GM21381 (cell line): ENCODE measurements at regions not wholly inside any gene's neighbourhood (a gene's known extent, or its start where the extent isn't known, plus 50 kb on each side); places are given as distances from the start of the nearest gene placed in this dataset.
"Not testable (repeated sequence)": the region's sequence is repeated elsewhere in the genome, so short reads cannot be mapped to it uniquely, and the experiment has no call there.

Source experiments
- ATAC-seq: cut with Tn5 transposase; IDR thresholded peaks from one replicate; pipeline ENCODE4 v1.9.1; 2021; ENCODE audit warnings: mild to moderate bottlenecking, moderate library complexity; ENCODE audit not compliant: unreplicated experiment

- no peak for ATAC-seq
Observed at GRCh38 chr2:234166531-234166930, 116.0 kb downstream of the SPP2 start.

DNA sequence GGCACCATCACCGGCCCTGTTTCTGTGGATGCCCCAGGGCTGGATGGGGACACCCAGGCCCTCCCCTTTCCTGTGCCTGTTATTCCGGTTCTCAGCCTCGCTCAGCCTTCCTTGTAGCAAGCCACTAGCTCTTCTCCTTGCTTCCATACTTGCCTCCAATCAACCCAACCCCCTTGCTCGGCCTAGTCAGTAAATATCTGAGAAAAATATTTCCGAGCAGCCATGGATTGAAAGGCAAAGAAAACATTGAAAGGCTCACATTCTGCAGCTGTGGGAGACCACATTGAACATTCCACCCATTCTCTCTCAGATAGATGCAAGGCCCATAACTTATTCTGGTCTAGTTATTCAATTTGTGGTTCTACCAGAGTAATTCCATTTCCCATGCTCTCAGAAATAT lies 114.9 kb downstream of the SPP2 start:
- ATAC-seq = no peak

- peak; percentile 75 for ATAC-seq
Observed at GRCh38 chr2:234164493-234165413, 114.3 kb downstream of the SPP2 start.

DNA sequence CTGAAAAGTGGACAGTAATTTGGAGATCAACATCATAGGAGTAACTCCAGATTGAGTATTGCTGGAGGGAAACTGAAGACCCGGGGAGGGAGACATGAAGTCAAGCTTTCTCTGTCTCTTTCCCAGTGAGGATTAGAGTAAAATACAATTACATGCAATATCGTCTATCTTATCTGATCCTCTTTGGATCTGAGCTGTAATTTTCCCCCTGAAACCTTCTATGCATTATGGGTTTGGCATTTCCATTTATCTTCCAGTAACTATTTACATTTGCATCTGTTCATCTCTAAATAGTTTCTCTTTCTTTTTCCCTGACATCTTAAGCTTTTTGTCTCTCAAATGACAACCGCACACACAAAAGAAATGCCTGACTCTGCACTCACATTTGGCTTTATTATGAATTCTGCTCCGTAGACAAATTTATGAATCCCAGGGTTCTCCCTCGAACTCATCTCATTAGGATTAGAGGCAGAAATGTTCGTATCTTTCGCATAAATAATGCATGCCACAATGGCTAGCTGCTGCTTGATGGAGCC lies 113.1 kb downstream of the SPP2 start:
- no peak for ATAC-seq

GRCh38 chr2:234162861-234163260 lies 112.4 kb downstream of the SPP2 start:
- ATAC-seq = no peak

GRCh38 chr2:234161932-234162331 lies 111.4 kb downstream of the SPP2 start:
- no peak for ATAC-seq

GRCh38 chr2:234158812-234159211 lies 108.3 kb downstream of the SPP2 start:
- ATAC-seq = no peak

GRCh38 chr2:234157817-234158588 lies 107.5 kb downstream of the SPP2 start:
- no peak for ATAC-seq

- ATAC-seq = no peak
Observed at GRCh38 chr2:234156326-234156725, 105.8 kb downstream of the SPP2 start.

- not testable (repeated sequence) for ATAC-seq
Observed at GRCh38 chr2:234152835-234153234, 102.3 kb downstream of the SPP2 start.

- no peak for ATAC-seq
Observed at GRCh38 chr2:234147335-234147861, 96.9 kb downstream of the SPP2 start.

DNA sequence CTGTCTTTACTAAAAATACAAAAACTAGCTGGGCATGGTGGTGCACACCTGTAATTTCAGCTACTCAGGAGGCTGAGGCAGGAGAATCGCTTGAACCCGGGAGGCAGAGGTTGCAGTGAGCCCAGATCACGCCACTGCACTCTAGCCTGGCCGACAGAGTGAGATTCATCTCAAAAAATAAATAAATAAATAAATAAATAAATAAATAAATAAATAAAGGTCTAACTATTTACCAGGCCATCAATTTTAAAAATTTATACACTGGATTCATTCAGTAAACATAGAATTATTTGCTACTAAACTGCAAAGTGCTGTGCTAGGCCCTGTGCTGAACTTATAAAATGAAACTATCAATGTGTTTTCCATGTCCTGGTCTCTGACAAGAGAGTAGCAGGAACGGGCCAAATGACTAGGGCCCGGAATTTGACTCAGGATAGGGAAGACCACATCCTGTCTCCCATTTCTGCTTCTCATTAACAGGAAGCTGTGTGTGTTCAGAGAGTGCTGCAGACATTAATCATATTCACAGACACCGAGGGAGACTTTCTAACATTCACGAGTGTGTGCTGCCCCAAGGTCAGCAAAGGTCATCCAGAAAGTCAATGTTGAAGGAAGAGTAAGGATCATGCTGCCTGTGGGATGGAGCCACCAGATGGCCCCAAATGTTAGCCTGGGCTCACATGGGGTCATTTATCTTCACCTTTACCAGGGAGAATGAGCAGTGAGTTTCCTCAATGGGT lies 95.8 kb downstream of the SPP2 start:
- no peak for ATAC-seq

- no peak for ATAC-seq
Observed at GRCh38 chr2:234145511-234145910, 95.0 kb downstream of the SPP2 start.

- ATAC-seq = no peak
Observed at GRCh38 chr2:234145057-234145456, 94.6 kb downstream of the SPP2 start.

GRCh38 chr2:234143896-234144295 lies 93.4 kb downstream of the SPP2 start:
- ATAC-seq = no peak

DNA sequence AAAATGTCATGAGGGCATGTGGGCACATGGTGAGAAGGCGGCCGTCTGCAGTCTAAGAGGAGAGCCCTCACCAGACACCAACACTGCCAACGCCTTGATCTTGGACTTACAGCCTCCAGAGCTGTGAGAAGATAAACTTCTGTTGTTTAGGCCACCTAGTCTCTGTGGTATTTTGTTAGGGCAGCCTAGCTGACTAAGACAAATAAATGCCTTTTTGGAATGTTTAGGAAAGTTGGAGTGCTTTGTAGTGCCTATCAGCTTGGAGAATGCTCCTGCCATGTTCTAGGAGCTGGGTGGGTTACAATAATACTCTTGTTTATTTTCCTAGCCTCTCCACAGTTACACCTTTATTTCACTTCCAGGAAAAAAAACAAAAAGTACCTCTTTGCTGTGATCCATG lies 92.0 kb downstream of the SPP2 start:
- ATAC-seq = no peak

GRCh38 chr2:234139755-234140154 lies 89.3 kb downstream of the SPP2 start:
- no peak for ATAC-seq

DNA sequence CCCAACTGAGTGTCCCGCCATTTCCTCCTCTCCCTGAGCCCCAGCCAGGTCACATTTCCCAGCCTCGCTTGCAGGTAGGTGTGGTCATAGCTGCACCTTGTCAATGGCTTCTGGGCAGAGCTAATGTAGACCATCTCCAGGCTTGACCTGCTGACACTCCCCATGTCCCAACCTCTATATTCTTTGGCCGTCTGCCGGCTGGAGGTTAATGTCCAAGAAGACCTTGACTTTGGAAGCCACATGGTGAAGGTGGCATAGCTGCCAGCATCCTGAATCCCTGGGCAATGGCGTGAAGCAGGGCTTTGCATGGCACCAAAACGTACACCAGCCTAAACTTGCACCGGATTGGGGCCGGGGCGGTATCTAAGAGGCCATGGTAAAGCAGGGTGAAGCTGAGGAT lies 88.3 kb downstream of the SPP2 start:
- no peak for ATAC-seq

GRCh38 chr2:234137400-234138014 lies 87.0 kb downstream of the SPP2 start:
- no peak for ATAC-seq

- no peak for ATAC-seq
Observed at GRCh38 chr2:234136461-234136860, 86.0 kb downstream of the SPP2 start.
